ENCODE measurements at regions not wholly inside any gene's neighbourhood (a gene's known extent, or its start where the extent isn't known, plus 50 kb on each side); places are given as distances from the start of the nearest gene placed in this dataset.

- no peak for DNase-seq
Observed at GRCh38 chr6:22621701-22622100, 52.3 kb downstream of the HDGFL1 start.

- no peak for DNase-seq
Observed at GRCh38 chr6:22622351-22622750, 53.0 kb downstream of the HDGFL1 start.

- DNase-seq: no peak
Observed at GRCh38 chr6:22622813-22623212, 53.4 kb downstream of the HDGFL1 start.

GRCh38 chr6:22627644-22628043 lies 58.3 kb downstream of the HDGFL1 start:
- DNase-seq: no peak

- no peak for DNase-seq
Observed at GRCh38 chr6:22631091-22631490, 61.7 kb downstream of the HDGFL1 start.

- no peak for DNase-seq
Observed at GRCh38 chr6:22632581-22633145, 63.3 kb downstream of the HDGFL1 start.

- DNase-seq: no peak
Observed at GRCh38 chr6:22636452-22636851, 67.1 kb downstream of the HDGFL1 start.

- no peak for DNase-seq
Observed at GRCh38 chr6:22637782-22638181, 68.4 kb downstream of the HDGFL1 start.

- no peak for DNase-seq
Observed at GRCh38 chr6:22638320-22638719, 69.0 kb downstream of the HDGFL1 start.

- DNase-seq: no peak
Observed at GRCh38 chr6:22642254-22642653, 72.9 kb downstream of the HDGFL1 start.

GRCh38 chr6:22643780-22644179 lies 74.4 kb downstream of the HDGFL1 start:
- no peak for DNase-seq

- DNase-seq: no peak
Observed at GRCh38 chr6:22647719-22648118, 78.4 kb downstream of the HDGFL1 start.

- DNase-seq: no peak
Observed at GRCh38 chr6:22651731-22652130, 82.4 kb downstream of the HDGFL1 start.

GRCh38 chr6:22653980-22654610 lies 84.7 kb downstream of the HDGFL1 start:
- DNase-seq: no peak

- DNase-seq: no peak
Observed at GRCh38 chr6:22656706-22657351, 87.5 kb downstream of the HDGFL1 start.

- DNase-seq: no peak
Observed at GRCh38 chr6:22657352-22657980, 88.1 kb downstream of the HDGFL1 start.

GRCh38 chr6:22658183-22658582 lies 88.8 kb downstream of the HDGFL1 start:
- no peak for DNase-seq

GRCh38 chr6:22658934-22659333 lies 89.6 kb downstream of the HDGFL1 start:
- no peak for DNase-seq

- DNase-seq: no peak
Observed at GRCh38 chr6:22664968-22665367, 95.6 kb downstream of the HDGFL1 start.

- no peak for DNase-seq
Observed at GRCh38 chr6:22666021-22666420, 96.7 kb downstream of the HDGFL1 start.

- DNase-seq: no peak
Observed at GRCh38 chr6:22666586-22666985, 97.2 kb downstream of the HDGFL1 start.

GRCh38 chr6:22667855-22668254 lies 98.5 kb downstream of the HDGFL1 start:
- no peak for DNase-seq

- DNase-seq: no peak
Observed at GRCh38 chr6:22668307-22668706, 98.9 kb downstream of the HDGFL1 start.

- no peak for DNase-seq
Observed at GRCh38 chr6:22668717-22669116, 99.4 kb downstream of the HDGFL1 start.
